ENCODE measurements at regions not wholly inside any gene's neighbourhood (a gene's known extent, or its start where the extent isn't known, plus 50 kb on each side); places are given as distances from the start of the nearest gene placed in this dataset.

DNA sequence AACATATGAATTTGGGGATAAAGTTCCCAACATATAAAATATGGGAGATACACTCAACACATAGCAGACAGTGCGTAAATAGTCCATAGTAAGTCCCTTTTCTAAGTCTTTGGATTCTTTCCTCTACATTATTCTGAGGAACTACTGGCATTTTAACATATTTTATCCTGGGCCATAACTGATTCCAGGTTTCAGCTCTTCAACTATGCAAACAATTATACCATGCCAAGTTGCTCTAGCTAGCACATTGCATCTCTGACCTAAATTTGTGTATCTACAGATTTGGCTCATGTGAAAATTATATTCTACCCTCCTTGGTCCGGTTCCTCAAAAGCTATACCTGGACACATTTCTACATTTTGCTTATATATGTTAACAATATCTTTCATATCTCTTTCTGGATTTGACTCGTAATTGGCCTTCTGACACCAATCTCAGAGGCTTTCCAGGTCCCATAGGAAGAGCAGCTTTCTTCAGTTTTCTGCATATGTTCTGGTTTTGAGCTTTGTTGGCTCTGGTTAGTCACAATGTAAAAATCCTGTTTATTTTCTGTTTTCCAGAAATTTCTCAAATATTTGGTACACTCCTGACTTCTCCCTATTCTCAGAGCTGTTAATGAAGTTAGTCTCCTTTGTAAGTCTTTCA is 305.4 kb downstream of the BMP4 start:
- H3K9ac ChIP-seq (ENCODE audit: control insufficient read depth, extremely low read depth, insufficient read depth, low read length): no peak overlapping the region
- H2AFZ ChIP-seq (ENCODE audit: control insufficient read depth, low read length): no peak overlapping the region
- H3K27me3 ChIP-seq (ENCODE audit: control insufficient read depth, extremely low read depth, insufficient read depth, low read length): no peaks in the 10 kb centered on the region
- no peak for FAIRE-seq
- H3K4me1 ChIP-seq (ENCODE audit: control insufficient read depth, extremely low read depth, insufficient read depth, low read length): no peaks in the 10 kb centered on the region
- no peak overlapping the region for H3K4me2 ChIP-seq (ENCODE audit: control insufficient read depth, extremely low read depth, insufficient read depth, low read depth, low read length)
- DNase-seq (ENCODE audit: low read depth, low spot score): no peak
- no peaks in the 10 kb centered on the region for H3K9me3 ChIP-seq (ENCODE audit: control insufficient read depth, low read depth, low read length)
- no peaks in the 10 kb centered on the region for H3K36me3 ChIP-seq (ENCODE audit: control insufficient read depth in 2 of 2, extremely low read depth in 1 of 2, insufficient read depth in 2 of 2, low read length in 2 of 2)
- H3K4me3 ChIP-seq (ENCODE audit: control insufficient read depth in 2 of 3, extremely low read depth in 1 of 3, insufficient read depth in 2 of 3, low read depth in 1 of 3, low read length in 3 of 3): no peak overlapping the region
- no peaks in the 10 kb centered on the region for H3K79me2 ChIP-seq (ENCODE audit: control insufficient read depth, insufficient read depth, low read length)
- TF ChIP-seq, protein P1, sequence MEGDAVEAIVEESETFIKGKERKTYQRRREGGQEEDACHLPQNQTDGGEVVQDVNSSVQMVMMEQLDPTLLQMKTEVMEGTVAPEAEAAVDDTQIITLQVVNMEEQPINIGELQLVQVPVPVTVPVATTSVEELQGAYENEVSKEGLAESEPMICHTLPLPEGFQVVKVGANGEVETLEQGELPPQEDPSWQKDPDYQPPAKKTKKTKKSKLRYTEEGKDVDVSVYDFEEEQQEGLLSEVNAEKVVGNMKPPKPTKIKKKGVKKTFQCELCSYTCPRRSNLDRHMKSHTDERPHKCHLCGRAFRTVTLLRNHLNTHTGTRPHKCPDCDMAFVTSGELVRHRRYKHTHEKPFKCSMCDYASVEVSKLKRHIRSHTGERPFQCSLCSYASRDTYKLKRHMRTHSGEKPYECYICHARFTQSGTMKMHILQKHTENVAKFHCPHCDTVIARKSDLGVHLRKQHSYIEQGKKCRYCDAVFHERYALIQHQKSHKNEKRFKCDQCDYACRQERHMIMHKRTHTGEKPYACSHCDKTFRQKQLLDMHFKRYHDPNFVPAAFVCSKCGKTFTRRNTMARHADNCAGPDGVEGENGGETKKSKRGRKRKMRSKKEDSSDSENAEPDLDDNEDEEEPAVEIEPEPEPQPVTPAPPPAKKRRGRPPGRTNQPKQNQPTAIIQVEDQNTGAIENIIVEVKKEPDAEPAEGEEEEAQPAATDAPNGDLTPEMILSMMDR (optimal IDR thresholded peaks at IDR 0.05 in 1 of 3, IDR thresholded peaks at IDR 0.05 in 1 of 3, conservative IDR thresholded peaks at IDR 0.05 in 1 of 3; ENCODE audit: extremely low read depth in 1 of 3, insufficient read depth in 2 of 3, low read length in 3 of 3): no peak
- no peak for TF ChIP-seq EZH2 (IDR thresholded peaks at IDR 0.05; ENCODE audit: low read length)
- no peaks in the 10 kb centered on the region for H4K20me1 ChIP-seq (ENCODE audit: control insufficient read depth, extremely low read depth, insufficient read depth, low read length)
- H3K27ac ChIP-seq (ENCODE audit: control insufficient read depth, insufficient read depth, low read length): no peak overlapping the region
- dilution Hi-C loops (cut with MboI; ENCODE audit: extremely low pct_ligation_motif_present, low sequenced_read_pairs): no loop called here
- no peaks in the 10 kb centered on the region for H3K9me1 ChIP-seq (ENCODE audit: control insufficient read depth, extremely low read depth, insufficient read depth, low read length)

DNA sequence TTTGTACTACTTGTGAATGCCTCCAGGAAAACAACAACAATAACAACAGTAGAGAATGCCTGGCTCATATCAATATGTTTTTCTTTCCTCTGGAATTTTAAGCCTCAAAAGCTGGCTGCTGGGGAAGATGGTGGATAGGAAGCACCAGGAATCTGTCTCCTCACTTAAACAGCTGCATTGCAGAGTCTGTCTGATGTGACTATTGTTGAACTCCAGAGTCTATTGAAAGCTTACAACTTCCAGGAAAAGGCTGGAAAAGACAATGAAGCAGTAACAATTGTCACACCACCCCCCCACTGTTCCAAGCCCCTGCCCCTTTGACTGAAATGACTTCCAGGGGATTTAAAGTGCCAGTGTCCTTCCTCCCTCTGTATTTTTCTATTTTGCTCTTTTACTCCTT is 309.7 kb downstream of the BMP4 start:
- H3K9me3 ChIP-seq (ENCODE audit: control insufficient read depth, low read depth, low read length): no peaks in the 10 kb centered on the region
- no peaks in the 10 kb centered on the region for H3K9me1 ChIP-seq (ENCODE audit: control insufficient read depth, extremely low read depth, insufficient read depth, low read length)
- dilution Hi-C loops (cut with MboI; ENCODE audit: extremely low pct_ligation_motif_present, low sequenced_read_pairs): no loop called here
- no peak for FAIRE-seq
- H3K4me2 ChIP-seq (ENCODE audit: control insufficient read depth, extremely low read depth, insufficient read depth, low read depth, low read length): no peak overlapping the region
- DNase-seq (ENCODE audit: low read depth, low spot score): no peak
- no peaks in the 10 kb centered on the region for H3K27me3 ChIP-seq (ENCODE audit: control insufficient read depth, extremely low read depth, insufficient read depth, low read length)
- H3K4me3 ChIP-seq (ENCODE audit: control insufficient read depth in 2 of 3, extremely low read depth in 1 of 3, insufficient read depth in 2 of 3, low read depth in 1 of 3, low read length in 3 of 3): no peak overlapping the region
- H3K27ac ChIP-seq (ENCODE audit: control insufficient read depth, insufficient read depth, low read length): no peak overlapping the region
- H3K4me1 ChIP-seq (ENCODE audit: control insufficient read depth, extremely low read depth, insufficient read depth, low read length): no peaks in the 10 kb centered on the region
- H2AFZ ChIP-seq (ENCODE audit: control insufficient read depth, low read length): no peak overlapping the region
- H3K36me3 ChIP-seq (ENCODE audit: control insufficient read depth in 2 of 2, extremely low read depth in 1 of 2, insufficient read depth in 2 of 2, low read length in 2 of 2): no peaks in the 10 kb centered on the region
- H4K20me1 ChIP-seq (ENCODE audit: control insufficient read depth, extremely low read depth, insufficient read depth, low read length): no peaks in the 10 kb centered on the region
- H3K9ac ChIP-seq (ENCODE audit: control insufficient read depth, extremely low read depth, insufficient read depth, low read length): no peak overlapping the region
- H3K79me2 ChIP-seq (ENCODE audit: control insufficient read depth, insufficient read depth, low read length): no peaks in the 10 kb centered on the region
- no peak for TF ChIP-seq EZH2 (IDR thresholded peaks at IDR 0.05; ENCODE audit: low read length)
- TF ChIP-seq, protein P1 (optimal IDR thresholded peaks at IDR 0.05 in 1 of 3, IDR thresholded peaks at IDR 0.05 in 1 of 3, conservative IDR thresholded peaks at IDR 0.05 in 1 of 3; ENCODE audit: extremely low read depth in 1 of 3, insufficient read depth in 2 of 3, low read length in 3 of 3): no peak

All from keratinocyte (primary cell).